HFF-Myc (cell line): ENCODE measurements at regions not wholly inside any gene's neighbourhood (a gene's known extent, or its start where the extent isn't known, plus 50 kb on each side); places are given as distances from the start of the nearest gene placed in this dataset.

Experiments used
- DNase-seq: peaks from one replicate; pipeline ENCODE4 v3.0.0-alpha.2; 2011; ENCODE audit warnings: low read depth; ENCODE audit errors: extremely low read depth
- H3K4me3 ChIP-seq: replicated peaks from 2 replicates; pipeline ENCODE4 v1.5.1; 2011; ENCODE audit warnings: low read depth, mild to moderate bottlenecking, control low read depth, low read length
- TF ChIP-seq, protein P1 (sequence below): IDR thresholded peaks from 2 replicates; pipeline ENCODE4 v1.5.1; 2012; ENCODE audit warnings: mild to moderate bottlenecking, low read depth, low read length, control low read depth; ENCODE audit errors: missing control alignments

- DNase-seq: no peak
- H3K4me3 ChIP-seq: no peak overlapping the region
- TF ChIP-seq, protein P1, sequence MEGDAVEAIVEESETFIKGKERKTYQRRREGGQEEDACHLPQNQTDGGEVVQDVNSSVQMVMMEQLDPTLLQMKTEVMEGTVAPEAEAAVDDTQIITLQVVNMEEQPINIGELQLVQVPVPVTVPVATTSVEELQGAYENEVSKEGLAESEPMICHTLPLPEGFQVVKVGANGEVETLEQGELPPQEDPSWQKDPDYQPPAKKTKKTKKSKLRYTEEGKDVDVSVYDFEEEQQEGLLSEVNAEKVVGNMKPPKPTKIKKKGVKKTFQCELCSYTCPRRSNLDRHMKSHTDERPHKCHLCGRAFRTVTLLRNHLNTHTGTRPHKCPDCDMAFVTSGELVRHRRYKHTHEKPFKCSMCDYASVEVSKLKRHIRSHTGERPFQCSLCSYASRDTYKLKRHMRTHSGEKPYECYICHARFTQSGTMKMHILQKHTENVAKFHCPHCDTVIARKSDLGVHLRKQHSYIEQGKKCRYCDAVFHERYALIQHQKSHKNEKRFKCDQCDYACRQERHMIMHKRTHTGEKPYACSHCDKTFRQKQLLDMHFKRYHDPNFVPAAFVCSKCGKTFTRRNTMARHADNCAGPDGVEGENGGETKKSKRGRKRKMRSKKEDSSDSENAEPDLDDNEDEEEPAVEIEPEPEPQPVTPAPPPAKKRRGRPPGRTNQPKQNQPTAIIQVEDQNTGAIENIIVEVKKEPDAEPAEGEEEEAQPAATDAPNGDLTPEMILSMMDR: no peak
Measured at GRCh38 chr14:98721061-98721460, 550.9 kb downstream of the BCL11B start.

- no peak overlapping the region for H3K4me3 ChIP-seq
- DNase-seq: no peak
- TF ChIP-seq, protein P1: no peak
Measured at GRCh38 chr14:98724734-98725133, 547.3 kb downstream of the BCL11B start.

DNA sequence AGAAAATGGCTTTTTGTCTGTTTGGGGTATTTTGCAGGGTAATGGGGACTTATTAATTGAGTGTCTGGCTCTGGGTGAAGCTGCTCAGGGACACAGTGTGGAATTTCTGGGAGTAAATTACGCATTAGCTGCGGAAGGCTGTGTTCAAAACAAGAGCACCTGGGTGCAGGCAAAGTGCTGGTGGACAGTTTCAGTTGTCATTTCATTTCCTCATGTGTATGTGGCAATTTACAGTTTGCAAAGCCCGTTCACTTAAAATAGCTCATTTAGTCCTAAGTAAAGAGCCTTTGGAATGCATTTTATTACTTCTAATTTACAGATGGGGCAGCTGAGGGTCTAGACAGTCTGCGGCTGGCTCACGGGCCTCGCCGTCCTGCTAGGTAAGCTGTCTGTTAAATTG, 546.8 kb downstream of the BCL11B start:
- TF ChIP-seq, protein P1: no peak
- DNase-seq: no peak
- no peak overlapping the region for H3K4me3 ChIP-seq

- no peak overlapping the region for H3K4me3 ChIP-seq
- TF ChIP-seq, protein P1: no peak
- DNase-seq: no peak
Measured at GRCh38 chr14:98725676-98726075, 546.3 kb downstream of the BCL11B start.

GRCh38 chr14:98726585-98727405, 545.2 kb downstream of the BCL11B start:
- H3K4me3 ChIP-seq: no peak overlapping the region
- no peak for DNase-seq
- TF ChIP-seq, protein P1: no peak

- TF ChIP-seq, protein P1: no peak
- no peak for DNase-seq
- H3K4me3 ChIP-seq: no peak overlapping the region
Measured at GRCh38 chr14:98728024-98728423, 544.0 kb downstream of the BCL11B start.
